Progenitor cell of endocrine pancreas (in vitro differentiated cells): ENCODE measurements at regions not wholly inside any gene's neighbourhood (a gene's known extent, or its start where the extent isn't known, plus 50 kb on each side); places are given as distances from the start of the nearest gene placed in this dataset.

Experiments
- DNase-seq: peaks from one replicate; pipeline ENCODE4 v3.0.0; 2021; ENCODE audit warnings: low spot score; ENCODE audit not compliant: unreplicated experiment
- H3K27ac Mint-ChIP-seq: 2 replicates; pipeline ENCODE4 v1.8.0; 2021; ENCODE audit warnings: mild to moderate bottlenecking, moderate library complexity, mixed read lengths
- H3K27me3 Mint-ChIP-seq: 2 replicates; pipeline ENCODE4 v1.8.0; 2021; ENCODE audit warnings: mixed read lengths
- H3K36me3 Mint-ChIP-seq: 2 replicates; pipeline ENCODE4 v1.8.0; 2022; ENCODE audit warnings: mixed read lengths; ENCODE audit not compliant: insufficient read depth
- H3K4me1 Mint-ChIP-seq: 2 replicates; pipeline ENCODE4 v1.8.0; 2021; ENCODE audit warnings: low read depth, mixed read lengths
- H3K4me3 Mint-ChIP-seq: 2 replicates; pipeline ENCODE4 v1.8.0; 2021; ENCODE audit warnings: low read depth, mild to moderate bottlenecking, moderate library complexity, mixed read lengths
- H3K9me3 Mint-ChIP-seq: 2 replicates; pipeline ENCODE4 v1.8.0; 2021; ENCODE audit warnings: low read depth, mixed read lengths
- CTCF ChIP-seq: fragments of 200-600 bp; sonication (generic); IDR thresholded peaks from one replicate; pipeline ENCODE4 v1.5.0; 2021; ENCODE audit warnings: antibody characterized with exemption, mild to moderate bottlenecking; ENCODE audit not compliant: unreplicated experiment

- TF ChIP-seq CTCF: no peak
- Mint-ChIP-seq H3K27ac (no peak overlapping the region), H3K9me3 (peaks cover 20% of the 10 kb centered on the region), H3K4me3 (no peak overlapping the region), H3K27me3 (no peaks in the 10 kb centered on the region), H3K36me3 (no peaks in the 10 kb centered on the region), H3K4me1 (peaks cover 2% of the 10 kb centered on the region)
- DNase-seq: no peak
Measured at GRCh38 chr2:123359636-123360035, 665.5 kb upstream of the CNTNAP5 start.

DNA sequence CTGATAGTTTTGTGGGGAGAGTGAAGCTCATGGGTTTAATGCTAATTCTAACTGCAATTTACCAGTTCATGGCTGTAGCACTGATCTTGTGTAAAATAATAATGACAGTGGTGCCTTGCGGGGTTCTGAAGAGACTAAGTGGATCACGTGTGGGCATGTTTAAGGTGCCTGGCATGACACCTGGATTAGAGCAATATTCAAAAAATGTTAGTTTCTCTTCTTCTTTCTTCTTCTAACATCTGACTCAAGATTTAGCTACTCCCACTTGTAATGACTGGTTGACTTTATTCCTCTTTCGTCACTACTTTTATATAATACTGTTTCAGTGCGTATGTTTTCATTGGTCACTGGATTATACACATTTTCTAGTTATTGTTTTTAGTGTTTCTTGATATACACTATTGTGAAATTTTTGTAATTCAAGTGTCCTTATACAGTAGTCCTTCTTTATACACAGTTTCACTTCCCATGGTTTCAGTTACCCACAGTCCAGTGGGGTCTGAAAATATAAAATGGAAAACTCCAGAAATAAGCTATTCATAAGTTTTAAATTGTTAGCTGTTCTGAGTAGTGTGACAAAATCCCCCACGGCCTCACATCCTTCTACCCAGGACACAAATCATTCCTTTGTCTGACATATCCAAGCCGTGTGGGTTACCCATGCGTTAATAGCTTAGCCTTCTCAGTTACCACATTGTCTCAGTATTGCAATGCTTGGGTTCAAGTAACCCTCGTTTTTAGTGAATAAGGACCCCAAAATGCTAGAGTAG is 662.2 kb upstream of the CNTNAP5 start:
- no peak overlapping the region for H3K27ac Mint-ChIP-seq
- no peak for TF ChIP-seq CTCF
- no peak overlapping the region for H3K4me3 Mint-ChIP-seq
- H3K27me3 Mint-ChIP-seq: no peaks in the 10 kb centered on the region
- H3K9me3 Mint-ChIP-seq: peaks cover 8% of the 10 kb centered on the region
- H3K36me3 Mint-ChIP-seq: no peaks in the 10 kb centered on the region
- DNase-seq: no peak
- peaks cover under 1% of the 10 kb centered on the region for H3K4me1 Mint-ChIP-seq

GRCh38 chr2:123363826-123364225 is 661.3 kb upstream of the CNTNAP5 start:
- Mint-ChIP-seq H3K4me1 (no peaks in the 10 kb centered on the region), H3K27ac (no peak overlapping the region), H3K9me3 (peaks cover 7% of the 10 kb centered on the region), H3K27me3 (no peaks in the 10 kb centered on the region), H3K4me3 (no peak overlapping the region), H3K36me3 (no peaks in the 10 kb centered on the region)
- DNase-seq: no peak
- no peak for TF ChIP-seq CTCF

DNA sequence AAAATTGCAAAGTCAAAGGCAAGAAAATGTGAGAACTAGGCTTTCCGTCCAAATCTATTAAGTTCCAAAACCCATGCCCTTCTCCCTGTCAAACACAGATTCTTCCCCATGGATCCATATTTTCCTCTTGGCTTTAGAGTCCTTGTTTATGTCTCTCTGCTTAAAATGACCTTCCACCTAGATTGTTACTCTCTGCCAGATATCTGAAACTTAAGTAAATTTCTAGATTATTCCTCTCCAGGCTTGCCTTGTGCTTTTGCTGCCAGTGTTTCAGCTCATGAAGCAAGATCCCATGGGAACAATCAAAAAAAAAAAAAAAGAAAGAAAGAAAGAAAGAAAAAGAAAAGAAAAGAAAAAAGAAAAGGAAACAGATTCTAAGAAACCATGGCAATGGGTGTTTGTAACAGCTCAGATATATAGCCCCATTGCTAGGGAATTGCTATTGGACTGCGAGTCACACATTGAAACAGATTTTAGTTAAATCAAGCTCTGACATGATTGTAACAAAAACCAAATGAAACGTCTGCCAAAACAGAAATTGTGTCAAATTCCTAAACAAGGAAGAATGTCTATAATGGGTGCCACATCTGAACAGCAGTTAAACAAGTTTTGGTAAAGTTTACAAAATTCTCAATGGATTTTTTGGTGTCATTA is 660.7 kb upstream of the CNTNAP5 start:
- Mint-ChIP-seq H3K36me3 (no peaks in the 10 kb centered on the region), H3K27me3 (no peaks in the 10 kb centered on the region), H3K4me3 (no peak overlapping the region), H3K27ac (no peak overlapping the region), H3K4me1 (no peaks in the 10 kb centered on the region), H3K9me3 (peaks cover 6% of the 10 kb centered on the region)
- no peak for DNase-seq
- TF ChIP-seq CTCF: no peak

DNA sequence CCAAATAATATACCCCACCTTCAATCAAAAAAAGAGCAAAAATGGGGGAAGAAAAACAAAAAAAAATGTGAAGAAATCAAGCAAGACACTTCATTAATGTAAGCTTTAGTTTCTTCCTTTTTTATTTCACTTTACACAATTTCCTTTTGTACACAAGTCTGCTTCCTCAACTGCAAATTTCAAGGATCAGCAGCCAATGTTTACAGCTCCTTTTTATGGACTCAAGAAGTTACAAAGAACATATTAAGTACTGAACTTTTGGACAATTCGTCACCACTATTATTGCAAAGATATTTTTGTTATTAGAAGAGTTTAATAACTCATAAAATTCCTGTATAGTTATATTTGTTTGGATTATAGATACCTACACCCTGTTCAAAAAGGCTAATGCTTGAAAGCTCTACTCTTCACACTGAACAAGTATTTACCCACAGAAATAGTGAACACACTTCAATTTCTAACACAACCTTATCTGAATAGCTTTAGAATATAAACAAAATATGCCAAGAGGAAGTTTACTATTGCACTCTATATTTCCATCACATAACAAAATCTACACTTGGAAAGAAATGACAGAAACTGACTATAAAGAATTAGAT is 658.7 kb upstream of the CNTNAP5 start:
- Mint-ChIP-seq H3K4me1 (no peaks in the 10 kb centered on the region), H3K9me3 (no peaks in the 10 kb centered on the region), H3K4me3 (no peak overlapping the region), H3K27me3 (no peaks in the 10 kb centered on the region), H3K27ac (no peak overlapping the region), H3K36me3 (no peaks in the 10 kb centered on the region)
- no peak for TF ChIP-seq CTCF
- DNase-seq: no peak
